NCI-H345 treated with DMSO at 0.1 percent for 48 hours (cell line): ENCODE measurements at regions not wholly inside any gene's neighbourhood (a gene's known extent, or its start where the extent isn't known, plus 50 kb on each side); places are given as distances from the start of the nearest gene placed in this dataset.

Experiments
- DNase-seq: peaks from one replicate; lab custom pipeline; 2025; ENCODE audit not compliant: unreplicated experiment; lab: John Stamatoyannopoulos, UW

- no peak for DNase-seq
Measured at GRCh38 chr5:117204404-117204803, 629.8 kb upstream of the SEMA6A start.

- no peak for DNase-seq
Measured at GRCh38 chr5:117203584-117203983, 629.0 kb upstream of the SEMA6A start.

GRCh38 chr5:117201001-117201400 lies 626.4 kb upstream of the SEMA6A start:
- no peak for DNase-seq

- DNase-seq, result no peak
Measured at GRCh38 chr5:117195076-117195475, 620.5 kb upstream of the SEMA6A start.

- no peak for DNase-seq
Measured at GRCh38 chr5:117191251-117191650, 616.6 kb upstream of the SEMA6A start.

- DNase-seq, result no peak
Measured at GRCh38 chr5:117189784-117190183, 615.2 kb upstream of the SEMA6A start.

GRCh38 chr5:117188211-117188610 lies 613.6 kb upstream of the SEMA6A start:
- no peak for DNase-seq

GRCh38 chr5:117186751-117187150 lies 612.1 kb upstream of the SEMA6A start:
- no peak for DNase-seq

- no peak for DNase-seq
Measured at GRCh38 chr5:117183326-117183725, 608.7 kb upstream of the SEMA6A start.

GRCh38 chr5:117182104-117182503 lies 607.5 kb upstream of the SEMA6A start:
- no peak for DNase-seq

GRCh38 chr5:117177302-117177701 lies 602.7 kb upstream of the SEMA6A start:
- DNase-seq, result no peak

- DNase-seq, result no peak
Measured at GRCh38 chr5:117165068-117165467, 590.4 kb upstream of the SEMA6A start.

- DNase-seq, result no peak
Measured at GRCh38 chr5:117161718-117162335, 587.2 kb upstream of the SEMA6A start.

GRCh38 chr5:117160391-117160790 lies 585.8 kb upstream of the SEMA6A start:
- no peak for DNase-seq

GRCh38 chr5:117149312-117149711 lies 574.7 kb upstream of the SEMA6A start:
- DNase-seq, result no peak

GRCh38 chr5:117144086-117144485 lies 569.5 kb upstream of the SEMA6A start:
- DNase-seq, result no peak

GRCh38 chr5:117143406-117143805 lies 568.8 kb upstream of the SEMA6A start:
- no peak for DNase-seq

- DNase-seq, result no peak
Measured at GRCh38 chr5:117138523-117138922, 563.9 kb upstream of the SEMA6A start.

GRCh38 chr5:117135851-117136250 lies 561.2 kb upstream of the SEMA6A start:
- no peak for DNase-seq

- no peak for DNase-seq
Measured at GRCh38 chr5:117133198-117133597, 558.6 kb upstream of the SEMA6A start.

GRCh38 chr5:117131876-117132275 lies 557.3 kb upstream of the SEMA6A start:
- DNase-seq, result no peak

GRCh38 chr5:117131048-117131679 lies 556.5 kb upstream of the SEMA6A start:
- no peak for DNase-seq

GRCh38 chr5:117118499-117118898 lies 543.9 kb upstream of the SEMA6A start:
- DNase-seq, result no peak
